GM12872 (cell line): ENCODE measurements at regions not wholly inside any gene's neighbourhood (a gene's known extent, or its start where the extent isn't known, plus 50 kb on each side); places are given as distances from the start of the nearest gene placed in this dataset.

ENCODE experiments used
- TF ChIP-seq, protein P1 (sequence below): IDR thresholded peaks from 3 replicates; pipeline ENCODE4 v1.5.1; 2011; ENCODE audit warnings: low read depth, mild to moderate bottlenecking, low read length, moderate library complexity; ENCODE audit not compliant: insufficient read depth

DNA sequence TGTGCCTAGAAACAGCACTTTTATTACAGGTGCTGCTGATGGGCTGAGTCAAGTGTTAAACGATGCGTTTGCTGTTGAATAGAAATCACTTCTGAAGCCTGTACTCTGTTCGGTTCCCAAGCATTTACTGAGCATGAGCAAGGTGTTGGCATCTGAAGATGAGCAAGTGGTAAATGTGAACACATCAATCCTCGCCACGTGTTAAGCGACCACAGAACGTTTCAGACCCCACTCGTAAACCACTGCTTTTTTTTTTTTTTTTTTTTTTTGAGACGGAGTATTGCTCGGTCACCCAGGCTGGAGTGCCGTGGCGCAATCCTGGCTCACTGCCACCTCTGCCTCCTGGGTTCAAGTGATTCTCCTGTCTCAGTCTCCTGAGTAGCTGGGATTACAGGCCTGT, 241.2 kb downstream of the SETD4 start:
- TF ChIP-seq, protein P1, sequence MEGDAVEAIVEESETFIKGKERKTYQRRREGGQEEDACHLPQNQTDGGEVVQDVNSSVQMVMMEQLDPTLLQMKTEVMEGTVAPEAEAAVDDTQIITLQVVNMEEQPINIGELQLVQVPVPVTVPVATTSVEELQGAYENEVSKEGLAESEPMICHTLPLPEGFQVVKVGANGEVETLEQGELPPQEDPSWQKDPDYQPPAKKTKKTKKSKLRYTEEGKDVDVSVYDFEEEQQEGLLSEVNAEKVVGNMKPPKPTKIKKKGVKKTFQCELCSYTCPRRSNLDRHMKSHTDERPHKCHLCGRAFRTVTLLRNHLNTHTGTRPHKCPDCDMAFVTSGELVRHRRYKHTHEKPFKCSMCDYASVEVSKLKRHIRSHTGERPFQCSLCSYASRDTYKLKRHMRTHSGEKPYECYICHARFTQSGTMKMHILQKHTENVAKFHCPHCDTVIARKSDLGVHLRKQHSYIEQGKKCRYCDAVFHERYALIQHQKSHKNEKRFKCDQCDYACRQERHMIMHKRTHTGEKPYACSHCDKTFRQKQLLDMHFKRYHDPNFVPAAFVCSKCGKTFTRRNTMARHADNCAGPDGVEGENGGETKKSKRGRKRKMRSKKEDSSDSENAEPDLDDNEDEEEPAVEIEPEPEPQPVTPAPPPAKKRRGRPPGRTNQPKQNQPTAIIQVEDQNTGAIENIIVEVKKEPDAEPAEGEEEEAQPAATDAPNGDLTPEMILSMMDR: no peak

DNA sequence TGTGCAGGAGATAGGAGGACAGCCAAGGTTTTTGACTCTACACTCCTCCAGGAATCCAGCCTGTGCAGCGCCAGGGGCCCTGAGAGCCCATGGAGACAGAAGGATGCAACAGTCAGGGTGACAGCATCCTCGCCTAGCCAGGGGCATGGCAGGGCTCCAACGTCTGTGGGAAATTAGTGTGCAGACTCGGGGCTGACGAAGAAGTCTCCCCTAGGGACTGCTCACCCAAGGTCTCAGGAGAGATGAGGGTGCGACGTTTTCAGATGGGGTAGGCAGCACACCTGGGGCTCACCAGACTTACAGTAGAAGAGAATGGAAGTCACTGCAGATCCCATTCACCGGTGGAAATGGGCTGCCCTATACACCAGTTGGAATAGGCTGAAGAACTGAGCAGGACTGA, 241.7 kb downstream of the SETD4 start:
- TF ChIP-seq, protein P1: no peak

DNA sequence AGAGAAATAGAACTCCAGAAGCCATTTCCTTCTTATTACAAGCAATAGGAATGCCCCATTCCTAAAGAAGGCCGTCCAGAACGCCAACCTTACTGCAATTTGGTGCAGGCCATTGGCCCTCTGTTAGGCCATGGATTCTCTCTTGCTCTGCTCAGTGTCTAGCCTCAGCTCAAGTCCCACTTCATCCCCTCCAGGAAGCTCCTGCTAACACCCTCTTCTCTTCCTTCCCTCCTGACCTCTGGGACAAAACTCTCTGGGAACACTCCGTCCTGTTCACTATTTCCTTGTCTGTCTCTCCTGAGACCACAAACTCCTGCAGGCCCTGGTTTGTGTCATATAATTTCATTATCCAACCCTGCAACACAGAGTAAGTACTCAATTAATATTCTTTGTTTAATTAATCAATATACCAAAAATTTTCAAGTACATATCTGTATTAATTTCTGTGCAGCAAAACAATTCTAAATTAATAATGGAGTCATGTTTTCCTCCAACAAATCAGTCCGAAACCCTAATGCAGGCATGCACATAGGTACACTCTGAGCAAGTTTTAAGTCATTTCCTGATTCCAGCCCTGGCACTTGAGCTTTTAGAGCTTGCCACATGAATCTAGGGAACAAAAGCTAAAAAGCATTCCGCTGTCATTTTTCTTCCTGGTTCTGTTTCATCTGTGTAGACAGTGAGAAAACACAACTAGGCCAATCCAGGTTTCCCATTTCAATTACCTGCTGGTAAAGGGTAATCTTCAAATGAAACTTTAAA, 245.3 kb downstream of the SETD4 start:
- TF ChIP-seq, protein P1: no peak

GRCh38 chr21:35812679-35813078, 247.6 kb downstream of the SETD4 start:
- TF ChIP-seq, protein P1: no peak

GRCh38 chr21:35811191-35811806, 249.0 kb downstream of the SETD4 start:
- TF ChIP-seq, protein P1: no peak

DNA sequence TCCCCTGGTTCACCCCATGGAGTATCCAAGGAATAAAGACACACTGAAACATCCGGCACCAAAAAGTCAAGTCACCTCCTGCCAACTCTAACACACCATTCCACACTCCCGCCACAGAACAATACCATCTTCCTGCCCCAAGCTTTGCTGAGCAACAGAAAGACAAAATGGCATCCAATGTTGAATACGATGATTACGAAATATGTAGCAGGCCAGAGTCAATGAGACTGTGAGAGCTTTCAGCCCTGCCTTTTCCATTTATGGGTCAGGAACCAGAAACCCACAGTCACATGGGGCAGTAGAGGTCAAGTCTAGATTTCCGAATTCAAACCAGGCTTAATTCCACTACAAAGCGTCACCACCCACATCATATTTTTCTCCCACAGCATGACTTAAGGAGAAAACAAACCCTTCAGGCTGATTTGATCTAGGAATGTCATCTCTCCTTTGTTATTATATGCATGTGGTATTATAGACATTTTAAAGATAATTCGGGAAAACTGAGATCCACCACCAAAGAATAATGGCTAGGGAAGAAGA, 249.8 kb downstream of the SETD4 start:
- TF ChIP-seq, protein P1: no peak

DNA sequence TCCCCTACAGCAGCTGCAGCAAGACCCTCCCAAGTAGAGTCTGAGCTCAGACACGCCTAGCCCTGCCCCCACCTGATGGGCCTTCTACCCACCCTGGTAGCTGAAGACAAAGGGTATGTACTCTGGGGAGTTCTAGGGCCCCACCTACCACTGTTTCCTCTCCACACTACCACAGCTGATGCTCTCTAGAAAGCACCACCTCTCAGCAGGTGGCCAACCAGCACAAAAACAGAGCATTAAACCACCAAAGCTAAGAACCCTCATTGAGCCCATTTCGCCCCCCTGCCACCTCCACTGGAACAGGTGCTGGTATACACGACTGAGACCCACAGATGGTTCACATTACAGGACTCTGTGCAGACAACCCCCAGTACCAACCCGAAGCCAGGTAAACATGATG, 258.9 kb downstream of the SETD4 start:
- TF ChIP-seq, protein P1: no peak
